GM19043 (cell line): ENCODE measurements at regions not wholly inside any gene's neighbourhood (a gene's known extent, or its start where the extent isn't known, plus 50 kb on each side); places are given as distances from the start of the nearest gene placed in this dataset.

Experiments used
- ATAC-seq: cut with Tn5 transposase; IDR thresholded peaks from one replicate; pipeline ENCODE4 v1.9.1; 2021; ENCODE audit warnings: low read depth; ENCODE audit not compliant: unreplicated experiment

GRCh38 chr7:49244543-49244942 lies 320.2 kb downstream of the CDC14C start:
- ATAC-seq = no peak

GRCh38 chr7:49245062-49245461 lies 320.7 kb downstream of the CDC14C start:
- ATAC-seq = no peak

- no peak for ATAC-seq
Measured at GRCh38 chr7:49247759-49248158, 323.4 kb downstream of the CDC14C start.

GRCh38 chr7:49255054-49255453 lies 330.7 kb downstream of the CDC14C start:
- ATAC-seq = no peak

- no peak for ATAC-seq
Measured at GRCh38 chr7:49260538-49260937, 336.2 kb downstream of the CDC14C start.

- ATAC-seq = no peak
Measured at GRCh38 chr7:49261928-49262327, 337.6 kb downstream of the CDC14C start.

- ATAC-seq = no peak
Measured at GRCh38 chr7:49264530-49264929, 340.2 kb downstream of the CDC14C start.

GRCh38 chr7:49273897-49274296 lies 349.6 kb downstream of the CDC14C start:
- no peak for ATAC-seq

- no peak for ATAC-seq
Measured at GRCh38 chr7:49279891-49280290, 355.5 kb downstream of the CDC14C start.

GRCh38 chr7:49287653-49288052 lies 363.3 kb downstream of the CDC14C start:
- no peak for ATAC-seq

GRCh38 chr7:49294611-49295010 lies 370.3 kb downstream of the CDC14C start:
- ATAC-seq = no peak

GRCh38 chr7:49295146-49295545 lies 370.8 kb downstream of the CDC14C start:
- ATAC-seq = no peak

- no peak for ATAC-seq
Measured at GRCh38 chr7:49297958-49298357, 373.6 kb downstream of the CDC14C start.

- ATAC-seq = no peak
Measured at GRCh38 chr7:49308787-49309186, 384.4 kb downstream of the CDC14C start.

- ATAC-seq = no peak
Measured at GRCh38 chr7:49320083-49320482, 395.7 kb downstream of the CDC14C start.

- no peak for ATAC-seq
Measured at GRCh38 chr7:49321843-49322242, 397.5 kb downstream of the CDC14C start.

GRCh38 chr7:49322476-49322875 lies 398.1 kb downstream of the CDC14C start:
- no peak for ATAC-seq

- ATAC-seq = no peak
Measured at GRCh38 chr7:49324040-49324439, 399.7 kb downstream of the CDC14C start.

- ATAC-seq = no peak
Measured at GRCh38 chr7:49324707-49325106, 400.4 kb downstream of the CDC14C start.

GRCh38 chr7:49325571-49325970 lies 401.2 kb downstream of the CDC14C start:
- no peak for ATAC-seq

GRCh38 chr7:49327155-49327554 lies 402.8 kb downstream of the CDC14C start:
- ATAC-seq = no peak

GRCh38 chr7:49333180-49333881 lies 409.0 kb downstream of the CDC14C start:
- no peak for ATAC-seq

- no peak for ATAC-seq
Measured at GRCh38 chr7:49341849-49342248, 417.5 kb downstream of the CDC14C start.
